ENCODE measurements at regions not wholly inside any gene's neighbourhood (a gene's known extent, or its start where the extent isn't known, plus 50 kb on each side); places are given as distances from the start of the nearest gene placed in this dataset.

DNA sequence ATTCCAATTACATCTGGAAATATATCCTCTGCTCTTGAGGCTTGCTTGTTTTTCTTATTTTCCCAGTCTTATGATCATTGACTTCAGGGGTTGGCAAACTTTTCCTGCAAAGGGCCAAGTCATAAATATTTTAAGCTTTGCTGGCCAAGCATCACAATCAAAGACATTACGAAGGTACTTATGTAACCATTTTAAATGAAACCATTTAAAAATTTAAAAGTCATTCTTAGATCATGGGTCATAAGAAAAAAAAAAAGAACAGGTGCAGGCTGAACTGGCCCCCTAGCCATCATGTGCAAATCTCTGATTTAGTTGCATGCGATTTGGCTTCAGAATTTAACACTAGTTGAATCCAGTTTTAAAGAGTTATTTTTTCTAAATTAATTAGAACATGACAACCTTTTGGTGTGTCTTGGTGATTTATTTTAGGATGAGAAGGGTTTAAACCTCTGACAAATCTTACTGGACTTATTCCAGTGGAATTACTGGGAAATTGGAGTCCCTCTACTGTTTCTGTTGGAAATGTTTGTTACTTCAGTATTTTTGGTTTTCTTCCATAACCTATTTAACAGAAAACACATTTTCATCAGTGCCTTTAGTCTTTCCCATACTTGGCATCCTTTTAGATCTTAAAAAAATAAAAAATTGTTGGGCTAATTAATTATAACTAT is 148.1 kb downstream of the NHLRC3 start:
- H3K36me3 Mint-ChIP-seq (ENCODE audit: low read depth, unreplicated experiment) = no peaks in the 10 kb centered on the region
- DNase-seq (ENCODE audit: low spot score) = no peak
- H3K9me3 Mint-ChIP-seq (ENCODE audit: unreplicated experiment) = no peaks in the 10 kb centered on the region
- H3K27ac Mint-ChIP-seq (ENCODE audit: unreplicated experiment) = no peak overlapping the region
- no peak overlapping the region for H3K4me3 Mint-ChIP-seq (ENCODE audit: unreplicated experiment)
- TF ChIP-seq CTCF (IDR thresholded peaks at IDR 0.05; ENCODE audit: unreplicated experiment) = no peak
- H3K27me3 Mint-ChIP-seq (ENCODE audit: unreplicated experiment) = peaks cover 1% of the 10 kb centered on the region
- peaks cover 2% of the 10 kb centered on the region for H3K4me1 Mint-ChIP-seq (ENCODE audit: unreplicated experiment)

DNA sequence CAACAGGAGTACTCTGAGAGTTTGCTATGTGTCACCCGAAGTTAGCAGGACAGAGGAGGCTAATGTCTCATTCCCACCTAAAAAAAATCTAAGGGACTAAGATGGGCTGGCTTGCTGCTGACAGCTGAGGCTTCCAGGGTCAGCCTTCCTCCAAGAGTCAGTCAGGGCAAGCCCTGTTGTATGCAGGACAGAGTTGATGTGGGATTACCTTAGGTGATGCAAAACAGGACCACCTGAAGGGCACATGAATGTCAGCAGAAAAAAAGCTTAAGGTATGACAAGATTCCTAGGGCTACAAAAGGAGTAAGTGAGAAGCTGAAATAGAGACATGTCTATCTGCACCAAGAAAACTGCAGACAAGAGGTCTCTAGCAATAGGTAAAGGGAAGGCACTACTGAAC is 151.5 kb downstream of the NHLRC3 start:
- Mint-ChIP-seq H3K36me3 (ENCODE audit: low read depth, unreplicated experiment) (no peaks in the 10 kb centered on the region), H3K27ac (ENCODE audit: unreplicated experiment) (no peak overlapping the region), H3K4me3 (ENCODE audit: unreplicated experiment) (no peak overlapping the region), H3K4me1 (ENCODE audit: unreplicated experiment) (peaks cover 6% of the 10 kb centered on the region), H3K27me3 (ENCODE audit: unreplicated experiment) (peaks cover 1% of the 10 kb centered on the region), H3K9me3 (ENCODE audit: unreplicated experiment) (no peaks in the 10 kb centered on the region)
- DNase-seq (ENCODE audit: low spot score) = no peak
- TF ChIP-seq CTCF (IDR thresholded peaks at IDR 0.05; ENCODE audit: unreplicated experiment) = no peak

DNA sequence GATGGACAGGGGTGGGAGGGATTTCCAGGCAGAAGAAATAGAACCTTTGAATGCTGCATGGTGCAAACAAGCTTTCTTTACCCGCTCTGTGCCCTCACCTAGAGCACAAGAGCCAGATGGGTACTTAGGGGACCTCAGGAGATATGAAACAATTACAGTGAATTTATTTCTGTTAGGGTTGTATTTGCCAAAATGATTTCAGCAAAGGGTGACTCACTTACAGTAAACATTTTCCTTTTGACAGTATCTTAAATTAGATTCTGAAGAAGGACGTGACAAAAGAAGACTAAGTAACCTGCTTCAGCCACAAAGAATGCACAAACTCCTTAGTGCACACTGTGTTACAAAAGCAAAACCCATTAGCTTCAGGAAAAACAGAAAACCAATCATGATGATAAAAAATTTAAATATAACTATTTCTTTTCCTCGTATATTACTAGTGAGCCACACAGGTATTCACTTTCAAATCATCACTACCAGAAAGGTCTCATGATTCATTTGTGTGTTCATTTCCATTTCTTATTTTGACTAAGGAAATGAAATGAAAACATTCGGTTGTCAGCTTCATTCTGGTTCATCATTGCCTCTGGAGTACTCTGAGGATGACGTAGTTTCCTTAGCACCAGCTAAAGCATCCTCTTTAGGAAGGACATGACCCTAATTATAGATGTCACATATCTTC is 158.8 kb downstream of the NHLRC3 start:
- Mint-ChIP-seq H3K36me3 (ENCODE audit: low read depth, unreplicated experiment) (no peaks in the 10 kb centered on the region), H3K27me3 (ENCODE audit: unreplicated experiment) (no peaks in the 10 kb centered on the region), H3K4me1 (ENCODE audit: unreplicated experiment) (peaks cover 8% of the 10 kb centered on the region), H3K4me3 (ENCODE audit: unreplicated experiment) (no peak overlapping the region), H3K27ac (ENCODE audit: unreplicated experiment) (no peak overlapping the region), H3K9me3 (ENCODE audit: unreplicated experiment) (no peaks in the 10 kb centered on the region)
- DNase-seq (ENCODE audit: low spot score) = no peak
- no peak for TF ChIP-seq CTCF (IDR thresholded peaks at IDR 0.05; ENCODE audit: unreplicated experiment)

- TF ChIP-seq CTCF (IDR thresholded peaks at IDR 0.05; ENCODE audit: unreplicated experiment) = no peak
- H3K27me3 Mint-ChIP-seq (ENCODE audit: unreplicated experiment) = no peaks in the 10 kb centered on the region
- H3K4me1 Mint-ChIP-seq (ENCODE audit: unreplicated experiment) = peaks cover 8% of the 10 kb centered on the region
- no peak for DNase-seq (ENCODE audit: low spot score)
- no peaks in the 10 kb centered on the region for H3K9me3 Mint-ChIP-seq (ENCODE audit: unreplicated experiment)
- H3K27ac Mint-ChIP-seq (ENCODE audit: unreplicated experiment) = no peak overlapping the region
- no peak overlapping the region for H3K4me3 Mint-ChIP-seq (ENCODE audit: unreplicated experiment)
- H3K36me3 Mint-ChIP-seq (ENCODE audit: low read depth, unreplicated experiment) = no peaks in the 10 kb centered on the region
Observed at GRCh38 chr13:39197647-39198007, 159.4 kb downstream of the NHLRC3 start.

DNA sequence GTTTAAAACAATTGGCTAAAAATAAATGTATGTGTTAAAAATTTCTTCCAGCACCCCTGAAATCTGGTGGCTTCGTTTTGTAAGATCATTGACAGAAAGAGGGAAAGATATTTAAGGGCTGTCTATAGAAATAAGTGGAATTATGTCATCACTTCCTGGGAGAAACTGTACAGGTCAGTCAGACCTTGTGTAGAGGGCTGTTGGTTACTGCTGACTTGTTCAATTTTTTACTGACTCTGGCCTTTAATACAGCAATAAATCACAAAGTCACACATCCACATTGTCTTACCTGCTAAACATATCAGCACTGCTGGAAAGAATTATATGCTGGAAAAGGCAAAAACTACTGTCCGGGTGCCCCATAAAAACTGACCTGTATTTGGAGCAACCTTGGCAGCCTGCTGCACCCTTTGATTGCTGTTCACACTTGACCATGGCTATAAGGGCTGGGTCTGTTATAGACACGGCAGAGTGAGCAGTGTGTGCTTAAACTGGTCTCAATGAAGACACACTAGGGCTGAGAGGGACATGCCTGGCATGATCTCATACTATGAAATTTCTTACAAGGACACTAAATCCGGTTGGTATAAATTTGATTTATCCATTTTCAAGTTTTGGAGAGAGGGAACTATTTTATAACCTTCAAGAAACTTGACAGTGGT is 162.1 kb downstream of the NHLRC3 start:
- Mint-ChIP-seq H3K4me3 (ENCODE audit: unreplicated experiment) (no peak overlapping the region), H3K27ac (ENCODE audit: unreplicated experiment) (no peak overlapping the region)

More for the DNA sequence above, 162.1 kb downstream of the NHLRC3 start:
- Mint-ChIP-seq H3K27me3 (ENCODE audit: unreplicated experiment) (no peaks in the 10 kb centered on the region), H3K9me3 (ENCODE audit: unreplicated experiment) (no peaks in the 10 kb centered on the region), H3K36me3 (ENCODE audit: low read depth, unreplicated experiment) (no peaks in the 10 kb centered on the region), H3K4me1 (ENCODE audit: unreplicated experiment) (peaks cover 8% of the 10 kb centered on the region)
- DNase-seq (ENCODE audit: low spot score) = no peak
- TF ChIP-seq CTCF (IDR thresholded peaks at IDR 0.05; ENCODE audit: unreplicated experiment) = no peak

All from endothelial cell (in vitro differentiated cells).